VCaP (cell line): ENCODE measurements at regions not wholly inside any gene's neighbourhood (a gene's known extent, or its start where the extent isn't known, plus 50 kb on each side); places are given as distances from the start of the nearest gene placed in this dataset.
"Not testable (repeated sequence)": the region's sequence is repeated elsewhere in the genome, so short reads cannot be mapped to it uniquely, and the experiment has no call there.

ENCODE experiments used
- H3K27ac ChIP-seq: fragments of 450-650 bp; 2 replicates; pipeline ENCODE4 v1.5.1; 2017
- TF ChIP-seq, protein P1 (sequence below): fragments of 450-650 bp; conservative IDR thresholded peaks from 2 replicates; pipeline ENCODE4 v1.5.1; 2017; ENCODE audit warnings: mild to moderate bottlenecking, moderate library complexity

- TF ChIP-seq, protein P1, sequence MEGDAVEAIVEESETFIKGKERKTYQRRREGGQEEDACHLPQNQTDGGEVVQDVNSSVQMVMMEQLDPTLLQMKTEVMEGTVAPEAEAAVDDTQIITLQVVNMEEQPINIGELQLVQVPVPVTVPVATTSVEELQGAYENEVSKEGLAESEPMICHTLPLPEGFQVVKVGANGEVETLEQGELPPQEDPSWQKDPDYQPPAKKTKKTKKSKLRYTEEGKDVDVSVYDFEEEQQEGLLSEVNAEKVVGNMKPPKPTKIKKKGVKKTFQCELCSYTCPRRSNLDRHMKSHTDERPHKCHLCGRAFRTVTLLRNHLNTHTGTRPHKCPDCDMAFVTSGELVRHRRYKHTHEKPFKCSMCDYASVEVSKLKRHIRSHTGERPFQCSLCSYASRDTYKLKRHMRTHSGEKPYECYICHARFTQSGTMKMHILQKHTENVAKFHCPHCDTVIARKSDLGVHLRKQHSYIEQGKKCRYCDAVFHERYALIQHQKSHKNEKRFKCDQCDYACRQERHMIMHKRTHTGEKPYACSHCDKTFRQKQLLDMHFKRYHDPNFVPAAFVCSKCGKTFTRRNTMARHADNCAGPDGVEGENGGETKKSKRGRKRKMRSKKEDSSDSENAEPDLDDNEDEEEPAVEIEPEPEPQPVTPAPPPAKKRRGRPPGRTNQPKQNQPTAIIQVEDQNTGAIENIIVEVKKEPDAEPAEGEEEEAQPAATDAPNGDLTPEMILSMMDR: no peak
- H3K27ac ChIP-seq: no peak overlapping the region
Observed at GRCh38 chr21:31424058-31424457, 80.0 kb upstream of the TIAM1 start.

DNA sequence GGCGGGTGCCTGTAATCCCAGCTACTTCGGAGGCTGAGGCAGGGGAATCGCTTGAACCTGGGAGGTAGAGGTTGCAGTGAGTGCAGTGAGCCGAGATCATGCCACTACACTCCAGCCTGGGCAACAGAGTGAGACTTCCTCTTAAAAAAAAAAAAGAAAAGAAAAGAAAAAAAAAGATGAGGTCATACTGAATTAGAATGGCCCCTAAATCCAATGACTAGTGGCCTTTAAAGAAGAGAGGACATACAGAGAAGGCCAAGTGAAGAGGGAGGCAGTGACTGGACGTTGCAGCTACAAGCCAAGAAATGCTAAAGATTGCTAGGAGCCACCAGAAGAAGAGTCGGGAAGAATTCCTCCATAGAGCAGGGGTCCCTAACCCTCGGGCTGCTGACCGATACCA lies 76.9 kb upstream of the TIAM1 start:
- TF ChIP-seq, protein P1: no peak
- no peak overlapping the region for H3K27ac ChIP-seq

- TF ChIP-seq, protein P1: no peak
- no peak overlapping the region for H3K27ac ChIP-seq
Observed at GRCh38 chr21:31420354-31420753, 76.3 kb upstream of the TIAM1 start.

- TF ChIP-seq, protein P1: no peak
- H3K27ac ChIP-seq: no peak overlapping the region
Observed at GRCh38 chr21:31418377-31419001, 74.4 kb upstream of the TIAM1 start.

DNA sequence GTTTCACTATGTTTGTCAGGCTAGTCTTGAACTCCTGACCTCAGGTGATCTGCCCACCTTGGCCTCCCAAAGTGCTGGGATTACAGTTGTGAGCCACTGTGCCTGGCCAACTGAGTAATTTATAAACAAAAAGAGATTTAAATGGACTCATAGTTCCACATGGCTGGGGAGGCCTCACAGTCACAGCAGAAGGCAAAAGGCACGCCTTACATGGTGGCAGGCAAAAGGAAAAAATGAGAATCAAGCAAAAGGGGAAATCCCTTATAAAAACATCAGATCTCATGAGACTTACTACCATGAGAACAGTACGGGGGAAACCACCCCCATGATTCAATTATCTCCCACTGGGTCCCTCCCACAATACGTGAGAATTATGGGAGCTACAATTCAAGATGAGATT lies 73.2 kb upstream of the TIAM1 start:
- H3K27ac ChIP-seq: not testable (repeated sequence)

DNA sequence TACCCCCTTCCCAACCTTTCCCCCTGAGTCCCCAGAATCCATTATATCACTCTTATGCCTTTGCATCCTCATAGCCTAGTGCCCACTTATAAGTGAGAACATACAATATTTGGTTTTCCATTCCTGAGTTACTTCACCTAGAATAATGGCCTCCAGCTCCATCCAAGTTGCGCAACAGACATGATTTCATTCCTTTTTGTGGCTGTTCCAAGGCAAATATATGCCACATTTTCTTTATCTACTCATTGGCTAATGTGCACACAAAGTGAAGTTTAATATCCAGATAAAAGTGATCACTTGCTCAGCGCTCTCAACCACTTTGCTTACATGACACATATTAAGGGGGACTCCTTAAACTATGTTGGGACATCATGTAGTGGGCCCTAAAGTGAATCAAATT lies 72.4 kb upstream of the TIAM1 start:
- H3K27ac ChIP-seq: no peak overlapping the region
- TF ChIP-seq, protein P1: no peak

DNA sequence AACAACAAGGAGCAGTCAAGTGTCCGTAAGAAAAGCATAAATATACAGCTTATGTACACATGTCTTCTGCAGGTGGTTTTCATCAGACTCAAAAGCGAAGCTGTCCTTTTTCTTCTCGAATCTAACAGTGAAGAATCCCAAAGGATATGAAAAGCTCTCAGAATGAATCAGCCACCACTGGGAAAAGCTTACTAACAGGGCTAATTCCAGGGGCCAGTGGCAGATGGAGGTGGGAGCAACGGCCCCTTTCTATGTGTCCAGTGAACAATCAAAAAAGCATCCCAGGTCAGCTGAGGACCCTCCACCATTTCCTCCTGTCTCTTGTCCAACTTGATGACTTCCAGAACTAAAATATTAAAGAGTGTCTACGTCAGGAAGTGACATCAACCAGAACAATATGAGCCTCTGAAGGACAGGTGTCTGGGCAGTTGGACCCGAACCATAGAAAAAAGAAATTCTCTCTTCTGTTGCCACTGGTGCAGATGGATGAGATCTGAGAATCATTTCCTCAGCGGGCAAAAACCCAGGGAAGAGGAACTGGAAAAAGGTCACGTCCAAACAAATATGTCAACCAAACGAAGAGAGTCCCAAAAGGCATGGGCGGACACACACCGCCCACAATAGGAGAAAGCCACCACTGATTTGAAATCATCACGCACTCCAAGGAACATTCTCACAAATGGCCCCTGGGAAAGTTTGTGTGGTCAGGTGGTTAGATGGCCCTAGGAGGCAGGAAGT lies 70.4 kb upstream of the TIAM1 start:
- TF ChIP-seq, protein P1: no peak
- H3K27ac ChIP-seq: no peak overlapping the region

DNA sequence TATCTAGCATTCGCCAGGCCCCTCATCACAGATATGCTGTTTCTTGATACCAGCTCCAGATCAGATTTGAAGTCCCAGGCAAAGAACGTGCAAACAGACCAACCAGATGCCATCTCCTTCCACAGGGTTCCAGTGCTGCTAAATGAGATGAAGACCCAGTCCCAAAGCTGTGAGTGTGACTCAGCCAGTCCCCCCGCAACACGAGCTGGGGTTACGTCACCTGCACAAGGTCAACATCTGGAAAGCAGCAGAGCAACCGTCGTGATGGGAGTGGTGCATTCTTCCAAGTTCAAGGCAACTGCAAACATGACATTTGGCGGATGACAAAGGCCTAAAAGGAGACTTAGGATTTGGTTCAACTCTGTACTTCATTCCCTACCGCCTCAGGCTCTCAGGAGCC lies 69.6 kb upstream of the TIAM1 start:
- H3K27ac ChIP-seq: no peak overlapping the region
- TF ChIP-seq, protein P1: no peak
